A549 (cell line): ENCODE measurements at regions not wholly inside any gene's neighbourhood (a gene's known extent, or its start where the extent isn't known, plus 50 kb on each side); places are given as distances from the start of the nearest gene placed in this dataset.

Experiments used
- ATAC-seq, 2 experiments: fragments of 200-7000 bp in 1 of 2; fragments of >200 bp in 1 of 2; cut with Nextera tagmentation in 1 of 2; cut with Tn5 transposase in 1 of 2; 3 replicates each; pipeline versions ENCODE4 v1.8.0 to v1.9.1; 2018 to 2020; ENCODE audit warnings: mild to moderate bottlenecking in 1 of 2, moderate library complexity in 1 of 2
- CTCF ChIA-PET: fragments of 300-600 bp; sonication (Branson Sonifier 250); formaldehyde crosslinking; extraction: SDS; loops from one replicate; lab custom pipeline; 2021; ENCODE audit warnings: antibody characterized with exemption, inconsistent platforms; lab: Yijun Ruan, JAX
- POLR2A ChIA-PET: fragments of 350-600 bp; formaldehyde crosslinking; extraction: SDS; loops from one replicate; lab custom pipeline; 2021; ENCODE audit warnings: antibody characterized with exemption, inconsistent platforms; lab: Yijun Ruan, JAX
- DNase-seq, 2 experiments: peaks; one replicate each; pipeline versions ENCODE4 v3.0.0 to v3.0.0-alpha.2; 2011 to 2016; ENCODE audit warnings: low read depth in 1 of 2, low spot score in 1 of 2
- FAIRE-seq: peaks from 2 replicates; lab custom pipeline; 2011; peaks lifted over from hg19 to GRCh38; lab: Jason Lieb, UNC
- H3K27ac ChIP-seq, 2 experiments: fragments of >200 bp; sonication (Bioruptor Twin); formaldehyde crosslinking; 3 replicates each; pipeline ENCODE4 v1.5.1; 2016 to 2017
- H3K4me1 ChIP-seq: fragments of >200 bp; sonication (Bioruptor Twin); formaldehyde crosslinking; 3 replicates; pipeline ENCODE4 v1.6.1; 2016
- H3K4me2 ChIP-seq: fragments of >200 bp; sonication (Bioruptor Twin); formaldehyde crosslinking; 3 replicates; pipeline ENCODE4 v1.6.1; 2016
- H3K4me3 ChIP-seq: fragments of >200 bp; sonication (Bioruptor Twin); formaldehyde crosslinking; 3 replicates; pipeline ENCODE4 v1.5.1; 2016
- H3K9me3 ChIP-seq: fragments of >200 bp; sonication (Bioruptor Twin); formaldehyde crosslinking; 3 replicates; pipeline ENCODE4 v1.6.1; 2016
- CBX2 ChIP-seq: fragments of 200-600 bp; sonication (generic); IDR thresholded peaks from 2 replicates; pipeline ENCODE4 v1.6.1; 2016; ENCODE audit warnings: low read depth, mild to moderate bottlenecking, borderline replicate concordance
- EHMT2 ChIP-seq: fragments of 200-600 bp; sonication (generic); IDR thresholded peaks from 2 replicates; pipeline ENCODE4 v1.6.1; 2016; ENCODE audit warnings: antibody characterized with exemption, low read depth, mild to moderate bottlenecking, moderate library complexity
- FOSB ChIP-seq: fragments of 250-450 bp; sonication (Bioruptor Pico); IDR thresholded peaks from 2 replicates; pipeline ENCODE4 v1.5.0; 2020; ENCODE audit warnings: mild to moderate bottlenecking, moderate library complexity
- FOXS1 ChIP-seq: fragments of 250-450 bp; sonication (Bioruptor Pico); IDR thresholded peaks from 2 replicates; pipeline ENCODE4 v1.5.0; 2020; ENCODE audit warnings: mild to moderate bottlenecking, moderate library complexity
- HOXA7 ChIP-seq: fragments of 250-450 bp; sonication (Bioruptor Pico); IDR thresholded peaks from 2 replicates; pipeline ENCODE4 v1.5.0; 2020; ENCODE audit warnings: mild to moderate bottlenecking, moderate library complexity
- HOXB13 ChIP-seq: fragments of 250-450 bp; sonication (Bioruptor Pico); IDR thresholded peaks from 2 replicates; pipeline ENCODE4 v1.5.0; 2020; ENCODE audit warnings: low read depth, mild to moderate bottlenecking, moderate library complexity
- JUN ChIP-seq, 2 experiments: fragments of >200 bp; sonication (Bioruptor Twin); formaldehyde crosslinking; IDR thresholded peaks; 2 replicates in 1 of 2; 3 replicates in 1 of 2; pipeline ENCODE4 v1.6.1; 2016 to 2017
- MAFK ChIP-seq: fragments of 450-650 bp; IDR thresholded peaks from 2 replicates; pipeline ENCODE4 v1.6.1; 2014; ENCODE audit not compliant: partially characterized antibody
- MAZ ChIP-seq: fragments of 150-350 bp; IDR thresholded peaks from 2 replicates; pipeline ENCODE4 v1.6.1; 2014; ENCODE audit warnings: antibody characterized with exemption, low read depth, low read length, borderline replicate concordance
- NFE2L2 ChIP-seq: fragments of 150-350 bp; conservative IDR thresholded peaks from 2 replicates; pipeline ENCODE4 v1.6.1; 2014; ENCODE audit warnings: low read length
- NPAS2 ChIP-seq: fragments of 250-450 bp; sonication (Bioruptor Pico); IDR thresholded peaks from 2 replicates; pipeline ENCODE4 v1.8.0; 2022; ENCODE audit warnings: mild to moderate bottlenecking, moderate library complexity, borderline replicate concordance
- PHF8 ChIP-seq: fragments of 200-600 bp; sonication (generic); IDR thresholded peaks from 2 replicates; pipeline ENCODE4 v1.6.1; 2016; ENCODE audit warnings: low read depth, mild to moderate bottlenecking, antibody characterized with exemption, moderate library complexity, borderline replicate concordance
- POLR2A ChIP-seq: IDR thresholded peaks from 2 replicates; pipeline ENCODE4 v1.6.1; 2012; ENCODE audit warnings: mild to moderate bottlenecking, low read length
- POLR2AphosphoS2 ChIP-seq: conservative IDR thresholded peaks from 2 replicates; pipeline ENCODE4 v1.6.1; 2012; ENCODE audit warnings: low read length, improper control_type of control experiment, inconsistent platforms
- RARB ChIP-seq: fragments of 250-450 bp; sonication (Bioruptor Pico); IDR thresholded peaks from 2 replicates; pipeline ENCODE4 v1.8.0; 2021; ENCODE audit warnings: mild to moderate bottlenecking, moderate library complexity
- RCOR1 ChIP-seq: fragments of 150-350 bp; IDR thresholded peaks from 2 replicates; pipeline ENCODE4 v1.6.1; 2014; ENCODE audit warnings: antibody characterized with exemption, low read length, low read depth
- RFX5 ChIP-seq: fragments of 450-650 bp; IDR thresholded peaks from 2 replicates; pipeline ENCODE4 v1.7.1; 2014; ENCODE audit warnings: antibody characterized with exemption, mild to moderate bottlenecking, moderate library complexity
- RNF2 ChIP-seq: fragments of 200-600 bp; sonication (generic); IDR thresholded peaks from 2 replicates; pipeline ENCODE4 v1.6.1; 2016; ENCODE audit warnings: low read depth, mild to moderate bottlenecking, antibody characterized with exemption, moderate library complexity, borderline replicate concordance
- SMC3 ChIP-seq: fragments of >200 bp; sonication (Bioruptor Twin); formaldehyde crosslinking; IDR thresholded peaks from 3 replicates; pipeline ENCODE4 v1.6.1; 2018; ENCODE audit warnings: inconsistent platforms
- ZC3H11A ChIP-seq: fragments of 450-650 bp; IDR thresholded peaks from 2 replicates; pipeline ENCODE4 v1.6.1; 2014; ENCODE audit warnings: antibody characterized with exemption, mild to moderate bottlenecking
- ZNF302 ChIP-seq: fragments of 250-450 bp; sonication (Bioruptor Pico); IDR thresholded peaks from 2 replicates; pipeline ENCODE4 v1.9.0; 2021; ENCODE audit warnings: inconsistent platforms, mild to moderate bottlenecking, moderate library complexity
- WGBS: methylation state at CpG from one replicate; pipeline ENCODE4 v1.1.6; 2017; ENCODE audit errors: missing lambda C conversion rate; 5-methylcytosine and 5-hydroxymethylcytosine counted together
- TF ChIP-seq, protein P1 (sequence below): fragments of >200 bp; sonication (Bioruptor Twin); formaldehyde crosslinking; IDR thresholded peaks from 3 replicates; pipeline ENCODE4 v1.5.1; 2016
- TF ChIP-seq, protein P2 (sequence below): fragments of 150-350 bp; IDR thresholded peaks from 2 replicates; pipeline ENCODE4 v1.6.1; 2014; ENCODE audit warnings: low read depth, mild to moderate bottlenecking, low read length
- TF ChIP-seq, protein P3 (sequence below): IDR thresholded peaks from 2 replicates; pipeline ENCODE4 v1.6.1; 2012
- TF ChIP-seq, protein P4 (sequence below): fragments of >200 bp; sonication (Bioruptor Twin); formaldehyde crosslinking; IDR thresholded peaks from 3 replicates; pipeline ENCODE4 v1.6.1; 2016
- TF ChIP-seq, protein P5 (sequence below): fragments of 450-650 bp; IDR thresholded peaks from 2 replicates; pipeline ENCODE4 v1.6.1; 2014; ENCODE audit warnings: antibody characterized with exemption
- TF ChIP-seq, protein P6 (sequence below): IDR thresholded peaks from 2 replicates; pipeline ENCODE4 v1.6.1; 2012

DNA sequence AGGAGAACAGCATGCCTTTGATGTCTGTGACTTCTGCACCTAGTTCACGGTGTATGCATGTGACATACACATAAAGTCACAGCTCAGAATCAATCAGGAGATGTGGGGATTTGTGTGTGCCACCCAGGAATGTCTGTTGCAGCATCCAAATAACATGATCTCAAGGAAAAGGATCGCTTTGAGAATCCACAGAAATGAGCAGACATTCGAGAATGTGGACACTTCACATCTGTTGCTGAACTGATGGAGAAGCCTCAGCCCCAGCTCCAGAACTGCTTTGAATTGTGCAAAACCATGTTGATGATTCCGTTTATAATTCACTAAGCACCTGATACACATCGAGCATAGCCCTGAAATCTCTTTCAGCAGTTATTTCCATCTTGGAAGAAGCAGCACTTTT lies 208.6 kb downstream of the CMPK2 start (continued):
- no peak for TF ChIP-seq ZC3H11A
- no peak for TF ChIP-seq FOSB
- no peak for TF ChIP-seq ZNF302 (CRISPR knock-in tag)
- TF ChIP-seq, protein P1, sequence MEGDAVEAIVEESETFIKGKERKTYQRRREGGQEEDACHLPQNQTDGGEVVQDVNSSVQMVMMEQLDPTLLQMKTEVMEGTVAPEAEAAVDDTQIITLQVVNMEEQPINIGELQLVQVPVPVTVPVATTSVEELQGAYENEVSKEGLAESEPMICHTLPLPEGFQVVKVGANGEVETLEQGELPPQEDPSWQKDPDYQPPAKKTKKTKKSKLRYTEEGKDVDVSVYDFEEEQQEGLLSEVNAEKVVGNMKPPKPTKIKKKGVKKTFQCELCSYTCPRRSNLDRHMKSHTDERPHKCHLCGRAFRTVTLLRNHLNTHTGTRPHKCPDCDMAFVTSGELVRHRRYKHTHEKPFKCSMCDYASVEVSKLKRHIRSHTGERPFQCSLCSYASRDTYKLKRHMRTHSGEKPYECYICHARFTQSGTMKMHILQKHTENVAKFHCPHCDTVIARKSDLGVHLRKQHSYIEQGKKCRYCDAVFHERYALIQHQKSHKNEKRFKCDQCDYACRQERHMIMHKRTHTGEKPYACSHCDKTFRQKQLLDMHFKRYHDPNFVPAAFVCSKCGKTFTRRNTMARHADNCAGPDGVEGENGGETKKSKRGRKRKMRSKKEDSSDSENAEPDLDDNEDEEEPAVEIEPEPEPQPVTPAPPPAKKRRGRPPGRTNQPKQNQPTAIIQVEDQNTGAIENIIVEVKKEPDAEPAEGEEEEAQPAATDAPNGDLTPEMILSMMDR: no peak
- TF ChIP-seq NFE2L2: no peak
- TF ChIP-seq, protein P2, sequence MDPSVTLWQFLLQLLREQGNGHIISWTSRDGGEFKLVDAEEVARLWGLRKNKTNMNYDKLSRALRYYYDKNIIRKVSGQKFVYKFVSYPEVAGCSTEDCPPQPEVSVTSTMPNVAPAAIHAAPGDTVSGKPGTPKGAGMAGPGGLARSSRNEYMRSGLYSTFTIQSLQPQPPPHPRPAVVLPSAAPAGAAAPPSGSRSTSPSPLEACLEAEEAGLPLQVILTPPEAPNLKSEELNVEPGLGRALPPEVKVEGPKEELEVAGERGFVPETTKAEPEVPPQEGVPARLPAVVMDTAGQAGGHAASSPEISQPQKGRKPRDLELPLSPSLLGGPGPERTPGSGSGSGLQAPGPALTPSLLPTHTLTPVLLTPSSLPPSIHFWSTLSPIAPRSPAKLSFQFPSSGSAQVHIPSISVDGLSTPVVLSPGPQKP: no peak
- no peak for TF ChIP-seq RARB
- no peak for TF ChIP-seq JUN (IDR thresholded peaks at IDR 0.05)
- TF ChIP-seq EHMT2: no peak

DNA sequence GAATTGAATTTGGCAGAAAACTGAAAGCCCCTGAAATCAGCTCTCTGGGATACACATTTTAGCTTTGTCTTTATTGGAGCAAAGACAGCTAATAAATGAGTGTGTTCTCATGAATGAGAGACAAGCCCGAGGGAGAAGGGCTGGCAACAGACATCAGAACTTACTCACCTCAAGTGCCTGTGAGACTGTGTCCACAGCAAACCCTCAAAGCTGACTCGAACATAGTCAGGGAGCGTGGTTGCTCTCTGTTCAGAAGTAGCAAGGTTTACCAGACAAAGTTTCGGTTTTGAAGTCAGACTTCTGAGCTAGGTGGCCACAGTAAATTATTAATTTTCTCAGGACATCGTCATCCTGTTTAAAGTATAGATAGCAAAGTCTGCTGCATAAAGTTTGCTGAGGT lies 207.9 kb downstream of the CMPK2 start:
- Histone ChIP-seq H3K4me3 (no peak overlapping the region), H3K9me3 (no peaks in the 10 kb centered on the region), H3K4me2 (no peak overlapping the region), H3K4me1 (no peaks in the 10 kb centered on the region), H3K27ac (no peak overlapping the region)
- ChIA-PET CTCF (no interaction called here), POLR2A (no interaction called here)
- TF ChIP-seq RCOR1: no peak
- TF ChIP-seq, protein P3, sequence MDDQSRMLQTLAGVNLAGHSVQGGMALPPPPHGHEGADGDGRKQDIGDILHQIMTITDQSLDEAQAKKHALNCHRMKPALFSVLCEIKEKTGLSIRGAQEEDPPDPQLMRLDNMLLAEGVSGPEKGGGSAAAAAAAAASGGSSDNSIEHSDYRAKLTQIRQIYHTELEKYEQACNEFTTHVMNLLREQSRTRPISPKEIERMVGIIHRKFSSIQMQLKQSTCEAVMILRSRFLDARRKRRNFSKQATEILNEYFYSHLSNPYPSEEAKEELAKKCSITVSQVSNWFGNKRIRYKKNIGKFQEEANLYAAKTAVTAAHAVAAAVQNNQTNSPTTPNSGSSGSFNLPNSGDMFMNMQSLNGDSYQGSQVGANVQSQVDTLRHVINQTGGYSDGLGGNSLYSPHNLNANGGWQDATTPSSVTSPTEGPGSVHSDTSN: no peak
- TF ChIP-seq RARB: no peak
- no peak for TF ChIP-seq HOXA7 (CRISPR knock-in tag)
- TF ChIP-seq, protein P4, sequence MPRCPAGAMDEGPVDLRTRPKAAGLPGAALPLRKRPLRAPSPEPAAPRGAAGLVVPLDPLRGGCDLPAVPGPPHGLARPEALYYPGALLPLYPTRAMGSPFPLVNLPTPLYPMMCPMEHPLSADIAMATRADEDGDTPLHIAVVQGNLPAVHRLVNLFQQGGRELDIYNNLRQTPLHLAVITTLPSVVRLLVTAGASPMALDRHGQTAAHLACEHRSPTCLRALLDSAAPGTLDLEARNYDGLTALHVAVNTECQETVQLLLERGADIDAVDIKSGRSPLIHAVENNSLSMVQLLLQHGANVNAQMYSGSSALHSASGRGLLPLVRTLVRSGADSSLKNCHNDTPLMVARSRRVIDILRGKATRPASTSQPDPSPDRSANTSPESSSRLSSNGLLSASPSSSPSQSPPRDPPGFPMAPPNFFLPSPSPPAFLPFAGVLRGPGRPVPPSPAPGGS: no peak
- TF ChIP-seq RFX5: no peak
- TF ChIP-seq PHF8: no peak
- TF ChIP-seq HOXB13 (CRISPR knock-in tag): no peak
- TF ChIP-seq, protein P5, sequence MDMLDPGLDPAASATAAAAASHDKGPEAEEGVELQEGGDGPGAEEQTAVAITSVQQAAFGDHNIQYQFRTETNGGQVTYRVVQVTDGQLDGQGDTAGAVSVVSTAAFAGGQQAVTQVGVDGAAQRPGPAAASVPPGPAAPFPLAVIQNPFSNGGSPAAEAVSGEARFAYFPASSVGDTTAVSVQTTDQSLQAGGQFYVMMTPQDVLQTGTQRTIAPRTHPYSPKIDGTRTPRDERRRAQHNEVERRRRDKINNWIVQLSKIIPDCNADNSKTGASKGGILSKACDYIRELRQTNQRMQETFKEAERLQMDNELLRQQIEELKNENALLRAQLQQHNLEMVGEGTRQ: no peak
- DNase-seq: no peak
- ATAC-seq: no peak
- no peak for FAIRE-seq
- 2% methylated on average over 5 of the region's 5 CpGs for WGBS

DNA sequence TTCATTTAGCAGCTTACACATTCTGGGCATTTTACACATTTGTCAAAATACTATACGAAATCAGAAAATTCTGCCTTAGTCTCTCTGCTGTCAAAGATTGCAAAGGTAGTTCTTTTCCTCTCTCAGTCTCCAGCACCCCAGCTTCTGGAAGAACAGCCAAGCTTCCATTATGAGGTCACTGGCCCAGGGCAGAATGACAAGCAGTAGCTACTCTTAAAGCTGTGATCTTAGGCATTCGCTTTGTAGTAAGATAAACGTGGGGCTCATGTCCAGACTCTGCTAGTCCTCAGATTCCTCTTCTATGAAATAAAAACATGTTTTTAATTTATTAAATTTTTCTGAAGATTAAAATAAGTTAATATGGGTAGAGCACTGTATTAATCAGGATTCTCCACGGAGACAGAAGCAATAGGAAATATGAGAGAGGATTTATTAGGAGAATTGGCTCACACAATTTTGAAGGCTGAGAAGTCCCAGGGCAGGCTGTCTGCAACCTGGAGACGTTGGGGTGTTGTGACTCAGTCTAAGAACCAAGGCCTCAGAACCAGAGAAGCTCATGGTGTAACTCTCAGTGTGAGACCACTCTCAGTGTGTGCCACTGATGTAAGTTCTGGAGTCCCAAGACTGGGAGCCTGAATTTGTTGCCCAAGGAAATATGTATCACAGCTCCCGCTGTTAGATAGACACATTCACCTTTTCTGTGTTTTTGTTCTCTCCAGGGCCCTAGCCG lies 201.2 kb downstream of the CMPK2 start:
- 2% methylated on average over 7 of the region's 7 CpGs for WGBS
- ATAC-seq (no peak), FAIRE-seq (no peak), DNase-seq (no peak)
- no peak overlapping the region for H3K27ac ChIP-seq
- H3K4me2 ChIP-seq: no peak overlapping the region
- ChIA-PET CTCF (interaction anchor here (1.1 kb wide), 1 partner anchor 20 kb away, joined by 3 read pairs; no protein-coding TSS in a partner anchor), POLR2A (no interaction called here)
- H3K4me3 ChIP-seq: no peak overlapping the region
- TF ChIP-seq NPAS2 (no peak), MAFK (no peak), FOXS1 (no peak), RNF2 (no peak), CBX2 (no peak), PHF8 (no peak), RFX5 (no peak), MAZ (no peak), POLR2A (no peak), HOXB13 (CRISPR knock-in tag) (no peak), SMC3 (no peak), POLR2AphosphoS2 (no peak)
- TF ChIP-seq, protein P6, sequence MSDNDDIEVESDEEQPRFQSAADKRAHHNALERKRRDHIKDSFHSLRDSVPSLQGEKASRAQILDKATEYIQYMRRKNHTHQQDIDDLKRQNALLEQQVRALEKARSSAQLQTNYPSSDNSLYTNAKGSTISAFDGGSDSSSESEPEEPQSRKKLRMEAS: no peak
- H3K9me3 ChIP-seq: no peaks in the 10 kb centered on the region
- H3K4me1 ChIP-seq: no peaks in the 10 kb centered on the region
